Activated CD4-positive, alpha-beta T cell treated with anti-CD3 and anti-CD28 coated beads, Interleukin-2, Interleukin-6, amounts not matched to agents 100 ng/mL and 50 ng/mL, durations not matched to agents 16 hours and 8 hours (primary cell): ENCODE measurements at regions not wholly inside any gene's neighbourhood (a gene's known extent, or its start where the extent isn't known, plus 50 kb on each side); places are given as distances from the start of the nearest gene placed in this dataset.
"Not testable (repeated sequence)": the region's sequence is repeated elsewhere in the genome, so short reads cannot be mapped to it uniquely, and the experiment has no call there.

ENCODE experiments used
- DNase-seq: peaks from one replicate; pipeline ENCODE4 v3.0.0-alpha.2; 2020

DNA sequence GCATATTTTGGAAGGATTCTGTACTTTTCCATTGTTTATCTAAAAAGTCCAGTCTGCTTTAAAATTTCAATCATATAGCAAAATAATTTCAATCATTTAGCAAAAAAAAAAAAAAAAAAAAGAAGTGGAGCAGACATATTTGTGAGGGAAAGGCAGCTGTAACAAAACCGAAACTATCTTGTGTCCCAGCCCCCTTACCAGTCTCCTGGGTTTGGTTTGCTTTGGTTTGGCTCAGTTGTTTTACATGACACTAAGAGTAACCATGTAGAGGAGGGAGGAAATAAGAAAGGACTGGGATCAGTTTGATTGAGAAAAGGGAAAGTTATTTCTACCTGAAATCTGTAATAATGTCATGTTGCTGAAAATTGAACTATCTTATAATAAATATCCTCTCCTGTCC lies 158.8 kb upstream of the GADL1 start:
- no peak for DNase-seq

DNA sequence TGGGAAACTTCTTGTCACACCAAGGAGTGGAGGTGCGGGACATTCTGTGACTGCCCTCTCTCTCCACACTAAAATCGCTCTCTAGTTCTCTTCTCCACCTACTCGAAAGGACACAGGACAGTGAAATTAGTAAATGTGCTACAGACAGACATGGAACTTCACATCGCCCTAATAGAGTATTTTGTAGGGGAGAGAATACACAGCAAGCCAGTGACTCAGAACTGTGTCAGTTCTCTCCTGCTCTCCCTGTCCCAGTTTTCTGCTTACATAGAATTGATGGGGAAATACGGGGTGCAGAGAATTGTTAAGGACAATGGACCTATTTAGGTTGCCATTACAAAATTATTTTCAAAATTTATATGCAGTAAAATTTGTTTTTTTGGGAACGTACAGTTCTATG lies 159.6 kb upstream of the GADL1 start:
- no peak for DNase-seq

DNA sequence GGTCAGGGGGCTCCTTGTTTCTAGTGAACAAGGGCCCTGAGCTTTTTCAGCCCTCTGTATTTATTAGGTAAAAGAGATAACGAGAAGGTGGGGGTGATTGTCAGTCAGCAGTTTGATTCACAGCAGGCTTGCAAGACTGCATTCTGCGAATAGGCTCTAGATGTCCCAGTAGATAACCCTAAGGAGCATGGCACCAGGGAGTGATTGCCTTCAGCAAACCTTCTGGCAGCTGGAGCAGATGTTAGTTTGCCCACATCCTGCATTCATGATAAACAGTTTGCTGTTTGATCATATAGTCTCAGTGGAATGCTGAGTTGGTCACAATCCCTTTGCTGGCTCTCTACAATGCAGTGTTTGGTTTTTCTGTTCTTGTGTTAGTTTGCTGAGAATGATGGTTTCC lies 161.3 kb upstream of the GADL1 start:
- no peak for DNase-seq

DNA sequence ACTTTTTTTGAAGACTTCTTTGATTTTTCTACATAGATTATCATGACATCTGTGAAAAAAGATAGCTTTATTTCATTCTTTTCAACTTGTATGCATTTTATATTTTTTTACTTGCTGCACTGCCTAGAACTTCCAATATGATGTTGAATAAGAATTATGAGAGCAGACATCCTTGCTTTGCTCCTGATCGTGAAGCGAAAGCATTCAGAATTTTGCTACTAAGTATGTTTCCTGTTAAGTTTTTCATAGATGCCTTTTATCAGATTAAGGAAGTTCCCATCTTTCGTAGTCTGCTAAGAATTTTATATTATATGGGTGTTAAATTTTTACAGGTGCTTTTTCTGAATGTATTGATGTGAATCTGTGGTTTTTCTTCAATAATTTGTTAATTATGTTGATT lies 163.4 kb upstream of the GADL1 start:
- no peak for DNase-seq

- no peak for DNase-seq
These were observed 169.6 kb upstream of the GADL1 start for GRCh38 chr3:31064021-31064420.

DNA sequence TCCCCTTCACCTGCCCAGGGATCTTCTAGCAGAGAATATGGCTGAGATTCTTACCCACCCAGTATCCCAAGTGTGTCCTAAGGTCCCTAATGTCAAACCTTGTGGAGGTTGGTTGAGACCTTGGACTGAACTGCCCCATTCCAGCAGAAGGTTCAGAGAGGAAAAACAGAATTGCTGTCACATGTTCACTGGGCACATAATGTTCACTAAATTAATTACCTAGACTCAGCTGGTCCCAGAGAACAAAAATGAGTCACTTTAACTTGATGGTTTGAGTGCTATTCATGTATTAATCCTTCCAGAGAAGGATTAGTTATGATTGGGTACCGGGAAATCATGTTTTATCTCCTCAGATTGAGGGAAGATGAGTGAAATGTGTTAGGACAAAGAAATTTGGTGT lies 171.3 kb upstream of the GADL1 start:
- no peak for DNase-seq

GRCh38 chr3:31067004-31067403 lies 172.5 kb upstream of the GADL1 start:
- no peak for DNase-seq

- DNase-seq: no peak
These were observed 181.0 kb upstream of the GADL1 start for GRCh38 chr3:31075471-31075870.

DNA sequence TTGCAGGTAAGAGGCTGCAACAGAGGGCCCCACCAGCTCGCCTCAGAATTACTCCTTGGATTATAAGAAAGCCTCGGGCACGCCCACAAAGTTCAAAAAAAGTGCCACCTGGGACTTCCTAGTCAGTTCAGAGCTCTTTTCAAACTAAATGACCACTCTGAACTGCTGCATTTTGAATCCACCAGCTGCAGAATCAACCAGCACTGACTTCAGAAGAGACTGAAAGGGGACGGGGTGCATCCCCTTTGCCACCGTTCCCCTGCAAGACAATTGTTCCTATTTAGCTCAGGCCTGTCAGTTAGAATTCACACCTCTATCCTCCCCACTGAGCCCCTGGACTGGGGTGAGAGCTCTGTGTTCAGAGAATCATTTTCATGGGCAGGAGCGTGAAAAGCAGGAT lies 181.4 kb upstream of the GADL1 start:
- DNase-seq: no peak

- peak; percentile 85 for DNase-seq
These were observed 182.7 kb upstream of the GADL1 start for GRCh38 chr3:31077021-31077601.

- no peak for DNase-seq
These were observed 183.4 kb upstream of the GADL1 start for GRCh38 chr3:31077826-31078225.

DNA sequence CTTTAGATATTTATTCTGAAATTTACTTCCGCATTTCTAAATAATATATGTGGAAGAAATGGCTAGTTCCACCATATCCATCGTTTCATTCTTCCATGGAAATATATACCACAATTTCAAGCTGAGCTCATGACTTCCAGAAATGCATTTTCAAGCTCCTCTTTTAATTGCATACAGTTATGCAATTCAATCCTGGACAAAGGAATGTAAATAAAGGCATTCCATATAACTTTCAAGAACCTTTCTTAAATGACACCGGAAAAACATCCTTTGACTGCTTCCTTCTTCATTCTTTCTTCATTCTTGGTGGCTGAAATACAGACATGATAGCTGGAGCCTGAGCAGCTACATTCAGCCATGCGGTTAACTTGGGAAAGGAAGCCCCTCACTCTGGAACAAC lies 185.2 kb upstream of the GADL1 start:
- no peak for DNase-seq

DNA sequence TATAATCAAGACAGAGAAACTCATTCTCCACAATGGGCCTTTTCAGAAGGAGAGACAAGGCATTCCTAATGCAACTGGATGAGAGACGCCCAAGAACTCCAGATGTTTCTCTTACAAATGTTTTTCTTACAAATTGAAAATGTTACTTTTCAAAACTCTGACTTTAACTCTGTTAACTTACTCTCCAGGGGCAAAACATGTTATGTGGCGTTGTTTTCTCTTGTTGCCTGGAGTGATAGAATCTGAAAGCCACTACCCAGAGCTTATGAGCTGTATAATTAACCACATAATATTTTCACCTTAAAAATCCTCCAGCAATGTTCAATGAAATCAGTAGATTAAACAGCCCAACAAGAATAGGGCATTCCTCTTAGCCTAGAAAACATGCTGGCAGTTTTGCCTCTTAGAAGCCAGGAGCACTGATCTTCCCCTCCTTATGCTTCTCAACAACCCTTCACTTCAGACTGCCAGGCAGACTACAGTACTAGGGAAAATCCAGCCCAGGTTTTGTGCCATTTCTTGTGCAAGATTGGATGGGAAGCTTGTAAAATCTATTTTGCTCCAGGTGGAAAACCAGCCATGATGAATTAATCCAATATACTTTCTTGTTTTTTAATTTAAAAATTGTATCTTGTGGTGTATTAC lies 186.7 kb upstream of the GADL1 start:
- no peak for DNase-seq

- DNase-seq: no peak
These were observed 191.7 kb upstream of the GADL1 start for GRCh38 chr3:31086148-31086547.

GRCh38 chr3:31086698-31087097 lies 192.2 kb upstream of the GADL1 start:
- no peak for DNase-seq

DNA sequence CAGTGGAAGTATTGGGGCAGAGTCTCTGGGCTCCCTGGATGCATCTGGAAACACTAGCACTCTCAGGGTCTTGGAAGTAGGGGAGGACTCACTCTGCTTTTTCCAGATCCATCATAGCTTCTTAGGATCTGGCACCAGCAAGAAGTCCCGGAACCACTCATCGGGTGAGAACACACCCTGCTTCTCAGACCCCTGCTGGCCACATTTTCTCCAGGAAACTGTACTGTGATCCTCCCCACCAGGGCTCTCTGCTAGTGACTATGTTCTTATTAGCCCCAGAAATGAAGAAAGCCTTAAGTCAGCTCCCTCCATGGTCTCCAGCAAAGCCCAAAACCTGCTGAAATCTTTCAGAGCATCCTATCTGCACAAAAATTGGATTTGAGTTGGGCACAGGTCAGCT lies 197.3 kb upstream of the GADL1 start:
- DNase-seq: no peak

DNA sequence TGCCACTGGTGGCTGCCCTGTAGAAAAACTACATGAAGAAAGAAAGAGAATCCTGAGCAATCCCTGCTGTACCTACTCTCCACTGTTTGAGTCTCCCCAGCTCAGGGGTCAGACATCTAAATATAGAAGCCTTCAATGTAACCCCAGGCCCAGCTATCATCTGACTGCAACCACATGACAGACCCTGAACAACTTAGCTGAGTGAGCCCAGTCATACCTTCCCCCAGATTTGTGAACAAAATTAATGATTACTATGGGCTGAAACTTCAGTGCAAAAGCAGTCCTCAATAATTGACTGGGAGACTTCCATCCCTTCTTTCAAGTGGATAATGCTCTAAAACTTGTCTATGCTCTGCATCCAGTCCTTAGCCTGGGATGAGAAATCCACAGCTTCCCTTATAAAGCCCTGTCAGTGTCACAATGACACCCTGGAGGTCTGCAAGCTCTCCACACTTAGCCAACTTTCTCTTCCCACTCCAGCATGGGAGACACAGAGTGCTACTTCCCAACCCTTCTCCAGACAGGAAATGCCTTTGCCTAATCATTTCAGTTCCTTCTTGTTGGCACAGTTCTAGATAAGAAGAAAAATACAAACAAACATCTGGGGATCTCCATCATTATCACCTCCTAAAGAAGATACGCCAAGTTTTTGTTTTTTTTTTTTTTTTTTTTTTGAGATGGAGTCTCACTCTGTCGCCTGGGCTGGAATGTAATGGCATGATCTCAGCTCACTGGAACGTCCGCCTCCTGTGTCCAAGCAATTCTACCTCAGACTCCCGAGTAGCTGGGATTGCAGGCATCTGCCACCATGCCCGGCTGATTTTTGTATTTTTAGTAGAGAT lies 198.5 kb upstream of the GADL1 start:
- no peak for DNase-seq

DNA sequence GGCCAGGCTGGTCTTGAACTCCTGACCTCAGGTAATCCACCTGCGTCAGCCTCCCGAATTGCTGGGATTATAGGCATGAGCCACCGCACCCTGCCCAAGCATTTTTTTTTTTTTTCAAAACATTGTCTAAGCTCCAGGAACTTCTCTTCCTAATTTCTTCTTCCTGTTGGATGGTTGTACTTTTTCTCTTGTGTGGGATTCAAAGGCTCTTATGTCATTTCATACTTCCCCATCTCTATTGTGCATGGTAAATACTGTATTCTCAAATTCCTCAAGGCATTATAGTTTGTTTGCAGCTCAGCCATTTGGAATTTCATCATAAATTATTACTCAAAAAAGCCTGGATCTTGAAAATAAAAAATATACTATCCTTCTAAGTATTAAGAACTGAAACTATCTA lies 199.1 kb upstream of the GADL1 start:
- DNase-seq: no peak

DNA sequence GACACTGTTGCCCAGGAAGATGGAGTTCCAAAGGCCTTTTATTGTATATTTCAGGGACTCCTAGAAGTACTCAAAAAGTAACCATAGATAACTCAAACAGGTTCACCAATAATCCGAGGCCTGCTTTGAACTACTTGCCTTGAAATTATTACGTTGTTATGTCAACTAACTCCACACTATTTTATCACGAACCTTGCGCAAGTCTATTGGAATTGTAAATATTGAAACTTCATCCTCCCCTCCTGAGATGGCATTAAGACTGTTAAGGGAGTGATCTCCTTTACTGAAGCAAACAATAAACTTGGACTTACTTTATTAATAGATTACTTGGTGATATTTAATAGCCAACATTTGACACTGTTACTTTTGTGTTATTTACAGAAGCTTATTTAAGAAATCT lies 199.6 kb upstream of the GADL1 start:
- no peak for DNase-seq

GRCh38 chr3:31095255-31095654 lies 200.8 kb upstream of the GADL1 start:
- DNase-seq: no peak

DNA sequence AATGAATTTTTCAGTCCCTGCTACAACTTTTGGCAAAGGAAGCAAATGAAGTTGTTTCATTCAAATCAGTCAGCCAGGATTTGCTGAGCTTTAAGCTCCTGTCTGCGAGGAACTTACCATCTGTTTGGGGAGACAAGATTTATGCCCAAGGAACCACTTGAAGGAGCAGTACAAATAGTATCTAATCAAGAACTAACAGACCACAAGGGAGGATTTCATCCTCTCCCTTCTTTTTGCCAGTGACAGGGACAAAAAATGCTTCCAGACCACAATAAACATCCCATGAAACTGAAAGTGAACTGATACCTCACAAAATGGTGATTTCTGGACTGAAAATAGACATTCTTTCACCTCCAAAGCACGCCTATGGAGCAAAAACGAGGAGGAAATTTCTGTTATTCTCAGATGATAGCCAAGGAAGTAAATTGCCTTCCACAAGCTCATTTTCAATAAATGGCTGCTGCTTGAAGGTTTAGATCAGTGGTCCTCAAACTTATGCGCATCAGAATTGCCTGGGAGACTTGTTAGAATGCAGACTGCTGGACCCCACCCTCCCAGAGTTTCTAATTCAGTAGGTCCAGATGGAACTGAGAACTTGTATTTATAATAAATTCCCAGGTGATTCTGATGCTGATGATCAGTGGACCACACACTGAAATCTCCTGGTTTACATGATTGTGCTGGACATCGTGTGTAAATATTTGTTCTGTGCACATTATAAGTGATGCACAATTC lies 202.4 kb upstream of the GADL1 start:
- no peak for DNase-seq

DNA sequence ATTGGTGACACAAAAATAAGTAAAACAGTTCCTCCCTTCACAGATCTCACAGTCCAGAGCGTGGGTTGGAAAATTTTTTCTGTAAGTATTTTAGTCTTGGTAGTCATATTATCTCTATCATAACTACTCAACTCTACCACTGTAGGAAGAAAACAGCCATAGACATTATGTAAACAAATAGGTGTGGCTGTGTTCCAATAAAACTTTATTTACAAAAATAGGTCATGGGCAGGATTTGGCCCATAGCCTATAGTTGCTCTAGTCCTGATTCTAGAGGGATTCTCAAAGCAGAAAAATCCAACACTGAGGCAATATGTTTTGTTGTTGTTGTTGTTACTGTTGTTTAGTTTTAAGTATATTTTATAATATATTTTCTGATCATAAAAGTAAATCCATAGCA lies 206.1 kb upstream of the GADL1 start:
- DNase-seq: no peak

GRCh38 chr3:31101285-31101684 lies 206.8 kb upstream of the GADL1 start:
- DNase-seq: not testable (repeated sequence)
